K562 (cell line): ENCODE measurements at regions not wholly inside any gene's neighbourhood (a gene's known extent, or its start where the extent isn't known, plus 50 kb on each side); places are given as distances from the start of the nearest gene placed in this dataset.

Source experiments
- ATAC-seq: fragments of 200-7000 bp; cut with Tn5 transposase; 3 replicates; pipeline ENCODE4 v1.9.1; 2020; ENCODE audit warnings: moderate library complexity
- BruUV-seq: library from RNA; stranded (reverse); fragments of 400-500 nt; replicated peaks from 2 replicates; lab custom pipeline; 2021; lab: Mats Ljungman, UMichigan
- CTCF ChIA-PET: fragments of 300-600 bp; formaldehyde crosslinking; extraction: SDS; loops from one replicate; lab custom pipeline; 2021; ENCODE audit warnings: low intra/inter-chr PET ratio; lab: Yijun Ruan, JAX
- POLR2A ChIA-PET: fragments of 300-600, 350-650 bp; sonication (Branson Sonifier 250); formaldehyde crosslinking; extraction: SDS; loops from one replicate; lab custom pipeline; 2021; ENCODE audit warnings: antibody characterized with exemption, inconsistent platforms; lab: Yijun Ruan, JAX
- DNase-seq, 4 experiments: peaks; one replicate each; pipeline versions ENCODE4 v3.0.0 to v3.0.0-alpha.2; 2011 to 2018; ENCODE audit warnings: low spot score in 3 of 4, mixed read lengths in 3 of 4; ENCODE audit errors: extremely low read depth in 1 of 4
- FAIRE-seq: peaks from 2 replicates; lab custom pipeline; 2011; peaks lifted over from hg19 to GRCh38; lab: Jason Lieb, UNC
- H2AFZ ChIP-seq: 2 replicates; pipeline ENCODE4 v1.6.0; 2011; ENCODE audit warnings: low read depth, low read length, control low read depth, inconsistent platforms
- H3K27ac ChIP-seq: fragments of 200-600 bp; 3 replicates; pipeline ENCODE4 v1.8.0; 2011; ENCODE audit warnings: low read depth, mild to moderate bottlenecking, control low read depth, inconsistent platforms, low read length, moderate library complexity, mixed read lengths; ENCODE audit errors: extremely low read depth
- H3K27me3 ChIP-seq, 2 experiments: fragments of 300-600 bp in 1 of 2; 2 replicates in 1 of 2; 3 replicates in 1 of 2; pipeline versions ENCODE4 v1.6.0 to v1.8.0; 2011; ENCODE audit warnings: inconsistent platforms in 2 of 2, low read length in 2 of 2, mild to moderate bottlenecking in 1 of 2, mixed read lengths in 1 of 2, moderate library complexity in 1 of 2; ENCODE audit not compliant: control insufficient read depth in 2 of 2, insufficient read depth in 2 of 2
- H3K36me3 ChIP-seq: fragments of 300-600 bp; 3 replicates; pipeline ENCODE4 v1.8.0; 2011; ENCODE audit warnings: mild to moderate bottlenecking, low read length, inconsistent platforms; ENCODE audit not compliant: control insufficient read depth, insufficient read depth
- H3K4me1 ChIP-seq, 2 experiments: fragments of 200-600 bp in 1 of 2; replicated peaks in 1 of 2; 2 replicates in 1 of 2; 3 replicates in 1 of 2; pipeline versions ENCODE4 v1.5.1 to v1.8.0; 2011; ENCODE audit warnings: inconsistent platforms in 2 of 2, low read length in 2 of 2, mild to moderate bottlenecking in 1 of 2, mixed read lengths in 1 of 2, moderate library complexity in 1 of 2; ENCODE audit not compliant: control insufficient read depth in 2 of 2, insufficient read depth in 2 of 2
- H3K4me2 ChIP-seq: 2 replicates; pipeline ENCODE4 v1.6.1; 2011; ENCODE audit warnings: low read length, control low read depth, inconsistent platforms, mixed read lengths; ENCODE audit not compliant: insufficient read depth
- H3K4me3 ChIP-seq: fragments of 200-600 bp; sonication (generic), shearing (Covaris generic); 2 replicates; pipeline ENCODE4 v1.5.1; 2016; ENCODE audit warnings: control low read depth, inconsistent platforms
- H3K79me2 ChIP-seq: fragments of 200-600 bp; 3 replicates; pipeline ENCODE4 v1.8.0; 2011; ENCODE audit warnings: low read length, inconsistent platforms; ENCODE audit not compliant: control insufficient read depth, insufficient read depth
- H3K9ac ChIP-seq, 2 experiments: 2 replicates each; pipeline versions ENCODE4 v1.6.0 to v1.6.1; 2011; ENCODE audit warnings: low read depth in 2 of 2, low read length in 2 of 2, control low read depth in 1 of 2, inconsistent platforms in 1 of 2, mild to moderate bottlenecking in 1 of 2, mixed read lengths in 1 of 2; ENCODE audit not compliant: insufficient read depth in 1 of 2
- H3K9me1 ChIP-seq: one replicate; pipeline ENCODE4 v1.6.0; 2011; ENCODE audit warnings: inconsistent platforms, mild to moderate bottlenecking, low read length, moderate library complexity; ENCODE audit not compliant: control insufficient read depth, insufficient read depth
- H3K9me3 ChIP-seq: replicated peaks from 2 replicates; pipeline ENCODE4 v1.5.1; 2011; ENCODE audit warnings: low read depth, low read length, inconsistent platforms; ENCODE audit not compliant: control insufficient read depth, insufficient read depth
- H4K20me1 ChIP-seq: replicated peaks from 2 replicates; pipeline ENCODE4 v1.6.1; 2011; ENCODE audit warnings: low read length, inconsistent platforms, mixed read lengths; ENCODE audit not compliant: control insufficient read depth, insufficient read depth
- DEAF1 ChIP-seq: fragments of 450-650 bp; formaldehyde crosslinking; IDR thresholded peaks from 2 replicates; pipeline ENCODE4 v1.4.0; 2020; ENCODE audit warnings: mild to moderate bottlenecking, moderate library complexity
- EZH2 ChIP-seq: IDR thresholded peaks from 2 replicates; pipeline ENCODE4 v1.6.1; 2012; ENCODE audit warnings: low read depth, mild to moderate bottlenecking, inconsistent platforms, low read length, borderline replicate concordance
- FIP1L1 ChIP-seq: fragments of 200-400 bp; formaldehyde crosslinking; IDR thresholded peaks from 2 replicates; pipeline ENCODE4 v1.6.1; 2018; ENCODE audit warnings: mild to moderate bottlenecking, low read depth, low read length; ENCODE audit not compliant: poor library complexity, severe bottlenecking
- FOXA1 ChIP-seq: fragments of 450-650 bp; IDR thresholded peaks from 2 replicates; pipeline ENCODE4 v1.6.1; 2016; ENCODE audit warnings: mild to moderate bottlenecking, borderline replicate concordance
- HCFC1 ChIP-seq: IDR thresholded peaks from 2 replicates; pipeline ENCODE4 v1.6.1; 2012; ENCODE audit warnings: low read depth, low read length, improper control_type of control experiment
- LEF1 ChIP-seq: fragments of 450-650 bp; IDR thresholded peaks from 2 replicates; pipeline ENCODE4 v1.6.1; 2016; ENCODE audit warnings: mild to moderate bottlenecking
- NRF1 ChIP-seq, 2 experiments: fragments of 450-650 bp; IDR thresholded peaks in 1 of 2; conservative IDR thresholded peaks in 1 of 2; 2 replicates each; pipeline ENCODE4 v1.6.1; 2014; ENCODE audit warnings: mild to moderate bottlenecking in 2 of 2
- PHB ChIP-seq: fragments of 250-450 bp; sonication (Bioruptor Pico); IDR thresholded peaks from 2 replicates; pipeline ENCODE4 v1.5.0; 2021
- RBM34 ChIP-seq: fragments of 200-400 bp; formaldehyde crosslinking; IDR thresholded peaks from 2 replicates; pipeline ENCODE4 v1.6.1; 2018; ENCODE audit warnings: low read length, borderline replicate concordance; ENCODE audit not compliant: insufficient read depth
- SNAPC5 ChIP-seq: fragments of 250-450 bp; sonication (Bioruptor Pico); IDR thresholded peaks from 2 replicates; pipeline ENCODE4 v1.8.0; 2021; ENCODE audit warnings: moderate library complexity, mild to moderate bottlenecking, inconsistent platforms
- TEAD1 ChIP-seq, 2 experiments: fragments of 450-650 bp in 1 of 2; sonication (generic) in 1 of 2; formaldehyde crosslinking; IDR thresholded peaks; 2 replicates each; pipeline versions ENCODE4 v1.4.0 to v1.8.0; 2020 to 2022; ENCODE audit warnings: mild to moderate bottlenecking in 2 of 2, missing genetic modification reagents in 1 of 2
- ZC3H8 ChIP-seq: fragments of 450-650 bp; IDR thresholded peaks from 2 replicates; pipeline ENCODE4 v1.6.1; 2017
- WGBS: fragments of 100-300 bp; shearing (Covaris generic); methylation state at CpG from one replicate; pipeline ENCODE4 v1.1.6; 2016; ENCODE audit warnings: low coverage, mixed read lengths; ENCODE audit not compliant: insufficient coverage; ENCODE audit errors: missing lambda C conversion rate; 5-methylcytosine and 5-hydroxymethylcytosine counted together
- in situ Hi-C: fragments of 300-500 bp; cut with MboI; formaldehyde crosslinking; loops from 4 replicates; pipeline ENCODE4 v1.15.0; 2018; ENCODE audit warnings: inconsistent platforms, mixed read lengths
- intact Hi-C: fragments of 100-400 bp; cut with micrococcal nuclease; formaldehyde crosslinking; loops from 2 replicates; pipeline ENCODE4 v1.14.2; 2022

GRCh38 chr5:74408150-74409043 is 232.1 kb downstream of the ENC1 start (continued):
- TF ChIP-seq DEAF1 (CRISPR knock-in tag) (no peak), FOXA1 (no peak), FIP1L1 (no peak), NRF1 (conservative IDR thresholded peaks at IDR 0.05 in 1 of 2, IDR thresholded peaks at IDR 0.05 in 1 of 2) (no peak), SNAPC5 (CRISPR knock-in tag) (no peak), HCFC1 (no peak)

- H3K9me1 ChIP-seq: no peaks in the 10 kb centered on the region
- in situ Hi-C loops: no loop called here
- TF ChIP-seq PHB (CRISPR knock-in tag) (no peak), TEAD1 (CRISPR knock-in tag; IDR thresholded peaks at IDR 0.05) (no peak), LEF1 (no peak), RBM34 (no peak), EZH2 (no peak), ZC3H8 (no peak)
- H3K4me3 ChIP-seq: no peak overlapping the region
- H3K9ac ChIP-seq: no peak overlapping the region
- peaks cover 0 to 8% of the 10 kb centered on the region in 2 experiments; a peak in 1 of 5 replicates for H3K27me3 ChIP-seq
- peaks cover 0 to 7% of the 10 kb centered on the region in 2 experiments; a peak in 2 of 5 replicates for H3K4me1 ChIP-seq
- ATAC-seq (no peak), FAIRE-seq (no peak), DNase-seq (no peak)
- no peaks in the 10 kb centered on the region for H4K20me1 ChIP-seq
- ChIA-PET CTCF (no interaction called here), POLR2A (interaction anchor here (1.5 kb wide), 1 partner anchor 8 kb away, joined by 4 read pairs; no protein-coding TSS in a partner anchor)
- H3K36me3 ChIP-seq: no peaks in the 10 kb centered on the region
- H2AFZ ChIP-seq: no peak overlapping the region
- no TSS peak for BruUV-seq
- intact Hi-C loops: no loop called here
- H3K27ac ChIP-seq: no peak overlapping the region
- no peaks in the 10 kb centered on the region for H3K79me2 ChIP-seq
- no peak overlapping the region for H3K4me2 ChIP-seq
- 0% methylated on average over 1 of the region's 1 CpG for WGBS
- no peaks in the 10 kb centered on the region for H3K9me3 ChIP-seq
Measured at GRCh38 chr5:74407701-74408100, 232.8 kb downstream of the ENC1 start.
